K562 (cell line): ENCODE measurements at regions not wholly inside any gene's neighbourhood (a gene's known extent, or its start where the extent isn't known, plus 50 kb on each side); places are given as distances from the start of the nearest gene placed in this dataset.
A peak's percentile ranks its signal among the peaks of the same experiment; 100 is the strongest.

Source experiments
- ATAC-seq: fragments of 200-7000 bp; cut with Tn5 transposase; 3 replicates; pipeline ENCODE4 v1.9.1; 2020; ENCODE audit warnings: moderate library complexity
- BruUV-seq: library from RNA; stranded (reverse); fragments of 400-500 nt; replicated peaks from 2 replicates; lab custom pipeline; 2021; lab: Mats Ljungman, UMichigan
- CTCF ChIA-PET: fragments of 300-600 bp; formaldehyde crosslinking; extraction: SDS; loops from one replicate; lab custom pipeline; 2021; ENCODE audit warnings: low intra/inter-chr PET ratio; lab: Yijun Ruan, JAX
- POLR2A ChIA-PET: fragments of 300-600, 350-650 bp; sonication (Branson Sonifier 250); formaldehyde crosslinking; extraction: SDS; loops from one replicate; lab custom pipeline; 2021; ENCODE audit warnings: antibody characterized with exemption, inconsistent platforms; lab: Yijun Ruan, JAX
- DNase-seq, 4 experiments: peaks; one replicate each; pipeline versions ENCODE4 v3.0.0 to v3.0.0-alpha.2; 2011 to 2018; ENCODE audit warnings: low spot score in 3 of 4, mixed read lengths in 3 of 4; ENCODE audit errors: extremely low read depth in 1 of 4
- FAIRE-seq: peaks from 2 replicates; lab custom pipeline; 2011; peaks lifted over from hg19 to GRCh38; lab: Jason Lieb, UNC
- H2AFZ ChIP-seq: 2 replicates; pipeline ENCODE4 v1.6.0; 2011; ENCODE audit warnings: low read depth, low read length, control low read depth, inconsistent platforms
- H3K27ac ChIP-seq: fragments of 200-600 bp; 3 replicates; pipeline ENCODE4 v1.8.0; 2011; ENCODE audit warnings: low read depth, mild to moderate bottlenecking, control low read depth, inconsistent platforms, low read length, moderate library complexity, mixed read lengths; ENCODE audit errors: extremely low read depth
- H3K27me3 ChIP-seq, 2 experiments: fragments of 300-600 bp in 1 of 2; 2 replicates in 1 of 2; 3 replicates in 1 of 2; pipeline versions ENCODE4 v1.6.0 to v1.8.0; 2011; ENCODE audit warnings: inconsistent platforms in 2 of 2, low read length in 2 of 2, mild to moderate bottlenecking in 1 of 2, mixed read lengths in 1 of 2, moderate library complexity in 1 of 2; ENCODE audit not compliant: control insufficient read depth in 2 of 2, insufficient read depth in 2 of 2
- H3K36me3 ChIP-seq: fragments of 300-600 bp; 3 replicates; pipeline ENCODE4 v1.8.0; 2011; ENCODE audit warnings: mild to moderate bottlenecking, low read length, inconsistent platforms; ENCODE audit not compliant: control insufficient read depth, insufficient read depth
- H3K4me1 ChIP-seq, 2 experiments: fragments of 200-600 bp in 1 of 2; replicated peaks in 1 of 2; 2 replicates in 1 of 2; 3 replicates in 1 of 2; pipeline versions ENCODE4 v1.5.1 to v1.8.0; 2011; ENCODE audit warnings: inconsistent platforms in 2 of 2, low read length in 2 of 2, mild to moderate bottlenecking in 1 of 2, mixed read lengths in 1 of 2, moderate library complexity in 1 of 2; ENCODE audit not compliant: control insufficient read depth in 2 of 2, insufficient read depth in 2 of 2
- H3K4me2 ChIP-seq: 2 replicates; pipeline ENCODE4 v1.6.1; 2011; ENCODE audit warnings: low read length, control low read depth, inconsistent platforms, mixed read lengths; ENCODE audit not compliant: insufficient read depth
- H3K4me3 ChIP-seq: fragments of 200-600 bp; sonication (generic), shearing (Covaris generic); 2 replicates; pipeline ENCODE4 v1.5.1; 2016; ENCODE audit warnings: control low read depth, inconsistent platforms
- H3K79me2 ChIP-seq: fragments of 200-600 bp; 3 replicates; pipeline ENCODE4 v1.8.0; 2011; ENCODE audit warnings: low read length, inconsistent platforms; ENCODE audit not compliant: control insufficient read depth, insufficient read depth
- H3K9ac ChIP-seq, 2 experiments: 2 replicates each; pipeline versions ENCODE4 v1.6.0 to v1.6.1; 2011; ENCODE audit warnings: low read depth in 2 of 2, low read length in 2 of 2, control low read depth in 1 of 2, inconsistent platforms in 1 of 2, mild to moderate bottlenecking in 1 of 2, mixed read lengths in 1 of 2; ENCODE audit not compliant: insufficient read depth in 1 of 2
- H3K9me1 ChIP-seq: one replicate; pipeline ENCODE4 v1.6.0; 2011; ENCODE audit warnings: inconsistent platforms, mild to moderate bottlenecking, low read length, moderate library complexity; ENCODE audit not compliant: control insufficient read depth, insufficient read depth
- H3K9me3 ChIP-seq: replicated peaks from 2 replicates; pipeline ENCODE4 v1.5.1; 2011; ENCODE audit warnings: low read depth, low read length, inconsistent platforms; ENCODE audit not compliant: control insufficient read depth, insufficient read depth
- H4K20me1 ChIP-seq: replicated peaks from 2 replicates; pipeline ENCODE4 v1.6.1; 2011; ENCODE audit warnings: low read length, inconsistent platforms, mixed read lengths; ENCODE audit not compliant: control insufficient read depth, insufficient read depth
- ADNP ChIP-seq: fragments of 200-800 bp; sonication (Bioruptor generic); IDR thresholded peaks from 2 replicates; pipeline ENCODE4 v1.6.1; 2016; ENCODE audit warnings: missing genetic modification characterization, missing compliant biosample characterization
- CHD1 ChIP-seq: fragments of 200-600 bp; sonication (generic); IDR thresholded peaks from one replicate; pipeline ENCODE4 v1.6.1; 2012; ENCODE audit warnings: mild to moderate bottlenecking, moderate library complexity, low read length, inconsistent platforms
- RBM39 ChIP-seq: fragments of 200-400 bp; formaldehyde crosslinking; optimal IDR thresholded peaks from 2 replicates; pipeline ENCODE3; 2018; ENCODE audit warnings: low read depth, low read length
- SOX6 ChIP-seq: fragments of 450-650 bp; IDR thresholded peaks from 2 replicates; pipeline ENCODE4 v1.6.1; 2014; ENCODE audit warnings: mild to moderate bottlenecking
- TBL1XR1 ChIP-seq, 2 experiments: IDR thresholded peaks; 2 replicates each; pipeline ENCODE4 v1.6.1; 2012; ENCODE audit warnings: improper control_type of control experiment in 2 of 2, low read length in 2 of 2, mild to moderate bottlenecking in 1 of 2
- XRCC5 ChIP-seq: fragments of 200-400 bp; formaldehyde crosslinking; IDR thresholded peaks from 2 replicates; pipeline ENCODE4 v1.6.1; 2017; ENCODE audit warnings: low read depth, mild to moderate bottlenecking, low read length
- ZNF263 ChIP-seq: sonication (generic); formaldehyde crosslinking; IDR thresholded peaks from 2 replicates; pipeline ENCODE4 v1.8.0; 2022; ENCODE audit warnings: mild to moderate bottlenecking, missing genetic modification reagents, borderline replicate concordance
- WGBS: fragments of 100-300 bp; shearing (Covaris generic); methylation state at CpG from one replicate; pipeline ENCODE4 v1.1.6; 2016; ENCODE audit warnings: low coverage, mixed read lengths; ENCODE audit not compliant: insufficient coverage; ENCODE audit errors: missing lambda C conversion rate; 5-methylcytosine and 5-hydroxymethylcytosine counted together
- in situ Hi-C: fragments of 300-500 bp; cut with MboI; formaldehyde crosslinking; loops from 4 replicates; pipeline ENCODE4 v1.15.0; 2018; ENCODE audit warnings: inconsistent platforms, mixed read lengths
- intact Hi-C: fragments of 100-400 bp; cut with micrococcal nuclease; formaldehyde crosslinking; loops from 2 replicates; pipeline ENCODE4 v1.14.2; 2022
- TF ChIP-seq, protein P1 (sequence below), 2 experiments: fragments of 200-800 bp in 1 of 2; sonication (Bioruptor generic) in 1 of 2; sonication (generic) in 1 of 2; formaldehyde crosslinking in 1 of 2; IDR thresholded peaks in 1 of 2; conservative IDR thresholded peaks in 1 of 2; 2 replicates each; pipeline versions ENCODE4 v1.5.0 to v1.6.1; 2016 to 2020; ENCODE audit warnings: missing compliant biosample characterization in 1 of 2, missing genetic modification characterization in 1 of 2, missing genetic modification reagents in 1 of 2
- TF ChIP-seq, protein P2 (sequence below): sonication (generic); formaldehyde crosslinking; IDR thresholded peaks from 2 replicates; pipeline ENCODE4 v1.4.0; 2020; ENCODE audit warnings: mild to moderate bottlenecking, missing genetic modification reagents
- TF ChIP-seq, protein P3 (sequence below), 2 experiments: fragments of 450-650 bp; IDR thresholded peaks; 2 replicates each; pipeline ENCODE4 v1.6.1; 2016

DNA sequence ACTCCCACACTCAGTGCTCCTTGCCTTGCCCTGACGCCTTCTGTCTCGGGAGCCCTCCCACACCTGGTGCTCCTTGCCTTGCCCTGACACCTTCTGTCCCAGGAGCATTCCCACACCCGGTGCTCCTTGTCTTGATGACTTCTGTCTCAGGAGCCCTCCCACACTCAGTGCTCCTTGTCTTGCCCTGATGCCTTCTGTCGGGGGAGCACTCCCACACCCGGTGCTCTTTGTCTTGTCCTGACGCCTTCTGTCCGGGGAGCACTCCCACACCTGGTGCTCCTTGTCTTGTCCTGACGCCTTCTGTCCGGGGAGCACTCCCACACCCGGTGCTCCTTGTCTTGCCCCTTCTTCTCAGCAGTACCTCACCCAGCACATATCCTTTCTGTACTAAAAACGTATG, 207.2 kb upstream of the ADARB2 start:
- no peak overlapping the region for H3K4me3 ChIP-seq
- peaks cover 2 to 5% of the 10 kb centered on the region in 2 experiments; a peak in 1 of 5 replicates for H3K27me3 ChIP-seq
- POLR2A ChIA-PET: no interaction called here
- no peak for FAIRE-seq
- H3K27ac ChIP-seq: no peak overlapping the region
- no peaks in the 10 kb centered on the region for H4K20me1 ChIP-seq
- WGBS: 2% methylated on average over 11 of the region's 11 CpGs
- no peak for DNase-seq
- H3K79me2 ChIP-seq: no peaks in the 10 kb centered on the region
- H2AFZ ChIP-seq: no peak overlapping the region
- H3K4me2 ChIP-seq: no peak overlapping the region
- CTCF ChIA-PET: no interaction called here
- in situ Hi-C loops (no loop called here), intact Hi-C loops (no loop called here)
- H3K9me1 ChIP-seq: no peaks in the 10 kb centered on the region
- BruUV-seq: no TSS peak
- peak; percentile 73 for TF ChIP-seq ZNF263
- TF ChIP-seq CHD1: no peak
- no peak overlapping the region for H3K9ac ChIP-seq
- no peaks in the 10 kb centered on the region for H3K36me3 ChIP-seq
- H3K9me3 ChIP-seq: no peaks in the 10 kb centered on the region
- ATAC-seq: no peak
- no peaks in the 10 kb centered on the region for H3K4me1 ChIP-seq

DNA sequence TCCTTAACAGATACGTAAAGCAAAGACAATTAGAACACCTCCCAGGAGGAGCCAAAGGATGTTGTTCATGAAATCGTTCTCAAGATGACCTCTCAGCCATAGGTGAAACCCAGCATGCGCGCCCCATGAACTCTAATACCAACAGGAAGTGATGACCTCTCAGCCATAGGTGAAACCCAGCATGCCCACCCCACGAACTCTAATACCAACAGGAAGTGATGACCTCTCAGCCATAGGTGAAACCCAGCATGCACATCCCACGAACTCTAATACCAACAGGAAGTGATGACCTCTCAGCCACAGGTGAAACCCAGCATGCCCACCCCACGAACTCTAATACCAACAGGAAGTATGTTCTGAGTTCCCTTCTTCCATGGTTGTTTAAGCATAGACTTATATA, 205.2 kb upstream of the ADARB2 start:
- no peak overlapping the region for H2AFZ ChIP-seq
- H4K20me1 ChIP-seq: no peaks in the 10 kb centered on the region
- intact Hi-C loops (no loop called here), in situ Hi-C loops (no loop called here)
- no TSS peak for BruUV-seq
- no peak overlapping the region for H3K9ac ChIP-seq
- CTCF ChIA-PET: no interaction called here
- WGBS: 0% methylated on average over 7 of the region's 7 CpGs
- H3K36me3 ChIP-seq: no peaks in the 10 kb centered on the region
- DNase-seq: no peak
- FAIRE-seq: no peak
- peaks cover 6 to 11% of the 10 kb centered on the region in 2 experiments; a peak in 2 of 5 replicates for H3K27me3 ChIP-seq
- H3K4me2 ChIP-seq: no peak overlapping the region
- no peak overlapping the region for H3K4me3 ChIP-seq
- no peaks in the 10 kb centered on the region for H3K9me1 ChIP-seq
- no peaks in the 10 kb centered on the region for H3K79me2 ChIP-seq
- ATAC-seq: no peak
- no peaks in the 10 kb centered on the region for H3K9me3 ChIP-seq
- no peaks in the 10 kb centered on the region for H3K4me1 ChIP-seq
- H3K27ac ChIP-seq: no peak overlapping the region
- POLR2A ChIA-PET: no interaction called here
- TF ChIP-seq TBL1XR1 (IDR thresholded peaks at IDR 0.05; ENCODE audit: low read length in 2 of 2) (no peak), XRCC5 (no peak), ADNP (tag) (no peak), SOX6 (no peak), RBM39 (no peak)
- TF ChIP-seq, protein P1, sequence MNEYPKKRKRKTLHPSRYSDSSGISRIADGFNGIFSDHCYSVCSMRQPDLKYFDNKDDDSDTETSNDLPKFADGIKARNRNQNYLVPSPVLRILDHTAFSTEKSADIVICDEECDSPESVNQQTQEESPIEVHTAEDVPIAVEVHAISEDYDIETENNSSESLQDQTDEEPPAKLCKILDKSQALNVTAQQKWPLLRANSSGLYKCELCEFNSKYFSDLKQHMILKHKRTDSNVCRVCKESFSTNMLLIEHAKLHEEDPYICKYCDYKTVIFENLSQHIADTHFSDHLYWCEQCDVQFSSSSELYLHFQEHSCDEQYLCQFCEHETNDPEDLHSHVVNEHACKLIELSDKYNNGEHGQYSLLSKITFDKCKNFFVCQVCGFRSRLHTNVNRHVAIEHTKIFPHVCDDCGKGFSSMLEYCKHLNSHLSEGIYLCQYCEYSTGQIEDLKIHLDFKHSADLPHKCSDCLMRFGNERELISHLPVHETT (CRISPR knock-in tag; conservative IDR thresholded peaks at IDR 0.05 in 1 of 2, IDR thresholded peaks at IDR 0.05 in 1 of 2): no peak
- TF ChIP-seq, protein P2, sequence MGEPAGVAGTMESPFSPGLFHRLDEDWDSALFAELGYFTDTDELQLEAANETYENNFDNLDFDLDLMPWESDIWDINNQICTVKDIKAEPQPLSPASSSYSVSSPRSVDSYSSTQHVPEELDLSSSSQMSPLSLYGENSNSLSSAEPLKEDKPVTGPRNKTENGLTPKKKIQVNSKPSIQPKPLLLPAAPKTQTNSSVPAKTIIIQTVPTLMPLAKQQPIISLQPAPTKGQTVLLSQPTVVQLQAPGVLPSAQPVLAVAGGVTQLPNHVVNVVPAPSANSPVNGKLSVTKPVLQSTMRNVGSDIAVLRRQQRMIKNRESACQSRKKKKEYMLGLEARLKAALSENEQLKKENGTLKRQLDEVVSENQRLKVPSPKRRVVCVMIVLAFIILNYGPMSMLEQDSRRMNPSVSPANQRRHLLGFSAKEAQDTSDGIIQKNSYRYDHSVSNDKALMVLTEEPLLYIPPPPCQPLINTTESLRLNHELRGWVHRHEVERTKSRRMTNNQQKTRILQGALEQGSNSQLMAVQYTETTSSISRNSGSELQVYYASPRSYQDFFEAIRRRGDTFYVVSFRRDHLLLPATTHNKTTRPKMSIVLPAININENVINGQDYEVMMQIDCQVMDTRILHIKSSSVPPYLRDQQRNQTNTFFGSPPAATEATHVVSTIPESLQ (CRISPR knock-in tag): no peak
- TF ChIP-seq, protein P3, sequence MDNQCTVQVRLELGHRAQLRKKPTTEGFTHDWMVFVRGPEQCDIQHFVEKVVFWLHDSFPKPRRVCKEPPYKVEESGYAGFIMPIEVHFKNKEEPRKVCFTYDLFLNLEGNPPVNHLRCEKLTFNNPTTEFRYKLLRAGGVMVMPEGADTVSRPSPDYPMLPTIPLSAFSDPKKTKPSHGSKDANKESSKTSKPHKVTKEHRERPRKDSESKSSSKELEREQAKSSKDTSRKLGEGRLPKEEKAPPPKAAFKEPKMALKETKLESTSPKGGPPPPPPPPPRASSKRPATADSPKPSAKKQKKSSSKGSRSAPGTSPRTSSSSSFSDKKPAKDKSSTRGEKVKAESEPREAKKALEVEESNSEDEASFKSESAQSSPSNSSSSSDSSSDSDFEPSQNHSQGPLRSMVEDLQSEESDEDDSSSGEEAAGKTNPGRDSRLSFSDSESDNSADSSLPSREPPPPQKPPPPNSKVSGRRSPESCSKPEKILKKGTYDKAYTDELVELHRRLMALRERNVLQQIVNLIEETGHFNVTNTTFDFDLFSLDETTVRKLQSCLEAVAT (IDR thresholded peaks at IDR 0.05): no peak
